HepG2 (cell line): ENCODE measurements at regions not wholly inside any gene's neighbourhood (a gene's known extent, or its start where the extent isn't known, plus 50 kb on each side); places are given as distances from the start of the nearest gene placed in this dataset.

Experiments used
- ADNP ChIP-seq: sonication (generic); formaldehyde crosslinking; IDR thresholded peaks from 2 replicates; pipeline ENCODE4 v1.4.0; 2020; ENCODE audit warnings: missing genetic modification reagents
- HNF4A ChIP-seq: sonication (generic); formaldehyde crosslinking; IDR thresholded peaks from 2 replicates; pipeline ENCODE4 v1.4.0; 2020; ENCODE audit warnings: missing genetic modification reagents
- SALL1 ChIP-seq: sonication (generic); formaldehyde crosslinking; IDR thresholded peaks from 2 replicates; pipeline ENCODE4 v1.8.0; 2022; ENCODE audit warnings: mild to moderate bottlenecking, missing genetic modification reagents
- ZNF510 ChIP-seq: sonication (generic); formaldehyde crosslinking; IDR thresholded peaks from 2 replicates; pipeline ENCODE4 v1.4.0; 2020; ENCODE audit warnings: low read depth, mild to moderate bottlenecking, missing genetic modification reagents
- ZNF552 ChIP-seq: sonication (generic); formaldehyde crosslinking; IDR thresholded peaks from 2 replicates; pipeline ENCODE4 v1.9.0; 2022; ENCODE audit warnings: missing genetic modification reagents, mild to moderate bottlenecking, borderline replicate concordance
- ZSCAN9 ChIP-seq: IDR thresholded peaks from 2 replicates; pipeline ENCODE4 v1.6.1; 2016; ENCODE audit warnings: borderline replicate concordance
- TF ChIP-seq, protein P1 (sequence below): sonication (generic); formaldehyde crosslinking; IDR thresholded peaks from 2 replicates; pipeline ENCODE4 v1.4.0; 2020; ENCODE audit warnings: missing genetic modification reagents
- TF ChIP-seq, protein P2 (sequence below): sonication (generic); formaldehyde crosslinking; IDR thresholded peaks from 2 replicates; pipeline ENCODE4 v1.4.0; 2020; ENCODE audit warnings: mild to moderate bottlenecking, missing genetic modification reagents

DNA sequence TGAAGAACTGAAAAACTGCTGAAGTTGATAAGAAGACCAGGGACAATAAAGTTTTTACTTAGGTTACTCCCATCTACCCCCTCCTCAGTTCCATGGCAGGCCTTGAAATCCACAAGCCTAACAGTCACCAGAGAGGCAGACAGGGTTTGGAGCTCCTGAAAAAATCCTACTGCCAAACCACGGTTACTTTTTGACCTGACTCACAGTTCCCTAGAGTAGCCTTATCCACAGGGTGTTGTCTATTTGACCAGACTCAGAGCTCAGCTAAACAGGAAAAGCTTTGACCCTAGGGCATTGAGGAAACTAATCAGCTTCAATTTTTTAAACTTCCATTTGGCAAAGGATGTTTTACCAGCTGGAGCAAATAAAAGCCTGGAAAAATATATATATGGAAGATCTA, 257.7 kb upstream of the NT5E start (continued):
- TF ChIP-seq, protein P1, sequence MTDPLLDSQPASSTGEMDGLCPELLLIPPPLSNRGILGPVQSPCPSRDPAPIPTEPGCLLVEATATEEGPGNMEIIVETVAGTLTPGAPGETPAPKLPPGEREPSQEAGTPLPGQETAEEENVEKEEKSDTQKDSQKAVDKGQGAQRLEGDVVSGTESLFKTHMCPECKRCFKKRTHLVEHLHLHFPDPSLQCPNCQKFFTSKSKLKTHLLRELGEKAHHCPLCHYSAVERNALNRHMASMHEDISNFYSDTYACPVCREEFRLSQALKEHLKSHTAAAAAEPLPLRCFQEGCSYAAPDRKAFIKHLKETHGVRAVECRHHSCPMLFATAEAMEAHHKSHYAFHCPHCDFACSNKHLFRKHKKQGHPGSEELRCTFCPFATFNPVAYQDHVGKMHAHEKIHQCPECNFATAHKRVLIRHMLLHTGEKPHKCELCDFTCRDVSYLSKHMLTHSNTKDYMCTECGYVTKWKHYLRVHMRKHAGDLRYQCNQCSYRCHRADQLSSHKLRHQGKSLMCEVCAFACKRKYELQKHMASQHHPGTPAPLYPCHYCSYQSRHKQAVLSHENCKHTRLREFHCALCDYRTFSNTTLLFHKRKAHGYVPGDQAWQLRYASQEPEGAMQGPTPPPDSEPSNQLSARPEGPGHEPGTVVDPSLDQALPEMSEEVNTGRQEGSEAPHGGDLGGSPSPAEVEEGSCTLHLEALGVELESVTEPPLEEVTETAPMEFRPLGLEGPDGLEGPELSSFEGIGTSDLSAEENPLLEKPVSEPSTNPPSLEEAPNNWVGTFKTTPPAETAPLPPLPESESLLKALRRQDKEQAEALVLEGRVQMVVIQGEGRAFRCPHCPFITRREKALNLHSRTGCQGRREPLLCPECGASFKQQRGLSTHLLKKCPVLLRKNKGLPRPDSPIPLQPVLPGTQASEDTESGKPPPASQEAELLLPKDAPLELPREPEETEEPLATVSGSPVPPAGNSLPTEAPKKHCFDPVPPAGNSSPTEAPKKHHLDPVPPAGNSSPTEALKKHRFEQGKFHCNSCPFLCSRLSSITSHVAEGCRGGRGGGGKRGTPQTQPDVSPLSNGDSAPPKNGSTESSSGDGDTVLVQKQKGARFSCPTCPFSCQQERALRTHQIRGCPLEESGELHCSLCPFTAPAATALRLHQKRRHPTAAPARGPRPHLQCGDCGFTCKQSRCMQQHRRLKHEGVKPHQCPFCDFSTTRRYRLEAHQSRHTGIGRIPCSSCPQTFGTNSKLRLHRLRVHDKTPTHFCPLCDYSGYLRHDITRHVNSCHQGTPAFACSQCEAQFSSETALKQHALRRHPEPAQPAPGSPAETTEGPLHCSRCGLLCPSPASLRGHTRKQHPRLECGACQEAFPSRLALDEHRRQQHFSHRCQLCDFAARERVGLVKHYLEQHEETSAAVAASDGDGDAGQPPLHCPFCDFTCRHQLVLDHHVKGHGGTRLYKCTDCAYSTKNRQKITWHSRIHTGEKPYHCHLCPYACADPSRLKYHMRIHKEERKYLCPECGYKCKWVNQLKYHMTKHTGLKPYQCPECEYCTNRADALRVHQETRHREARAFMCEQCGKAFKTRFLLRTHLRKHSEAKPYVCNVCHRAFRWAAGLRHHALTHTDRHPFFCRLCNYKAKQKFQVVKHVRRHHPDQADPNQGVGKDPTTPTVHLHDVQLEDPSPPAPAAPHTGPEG (CRISPR knock-in tag), result no peak
- TF ChIP-seq ZSCAN9 (CRISPR knock-in tag) (no peak), SALL1 (CRISPR knock-in tag) (no peak), ADNP (no peak), ZNF510 (CRISPR knock-in tag) (no peak), HNF4A (CRISPR knock-in tag) (no peak), ZNF552 (CRISPR knock-in tag) (no peak)
- TF ChIP-seq, protein P2, sequence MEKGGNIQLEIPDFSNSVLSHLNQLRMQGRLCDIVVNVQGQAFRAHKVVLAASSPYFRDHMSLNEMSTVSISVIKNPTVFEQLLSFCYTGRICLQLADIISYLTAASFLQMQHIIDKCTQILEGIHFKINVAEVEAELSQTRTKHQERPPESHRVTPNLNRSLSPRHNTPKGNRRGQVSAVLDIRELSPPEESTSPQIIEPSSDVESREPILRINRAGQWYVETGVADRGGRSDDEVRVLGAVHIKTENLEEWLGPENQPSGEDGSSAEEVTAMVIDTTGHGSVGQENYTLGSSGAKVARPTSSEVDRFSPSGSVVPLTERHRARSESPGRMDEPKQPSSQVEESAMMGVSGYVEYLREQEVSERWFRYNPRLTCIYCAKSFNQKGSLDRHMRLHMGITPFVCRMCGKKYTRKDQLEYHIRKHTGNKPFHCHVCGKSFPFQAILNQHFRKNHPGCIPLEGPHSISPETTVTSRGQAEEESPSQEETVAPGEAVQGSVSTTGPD, result no peak
